Left lung (tissue), 4 donors: ENCODE measurements at regions not wholly inside any gene's neighbourhood (a gene's known extent, or its start where the extent isn't known, plus 50 kb on each side); places are given as distances from the start of the nearest gene placed in this dataset.
"Not testable (repeated sequence)": the region's sequence is repeated elsewhere in the genome, so short reads cannot be mapped to it uniquely, and the experiment has no call there.

Experiments used
- ATAC-seq: fragments of 200-7000 bp; cut with Tn5 transposase; one replicate; pipeline ENCODE4 v1.9.1; 2020; ENCODE audit warnings: moderate library complexity
- DNase-seq, 4 donors: peaks; one replicate each; pipeline ENCODE4 v3.0.0-alpha.2; 2013 to 2020
- H3K27ac ChIP-seq, 2 donors: fragments of 200-600 bp; sonication (generic) in 1 of 2; one replicate each; pipeline versions ENCODE4 v1.5.0 to v1.8.0; 2020 to 2021
- H3K27me3 ChIP-seq, 2 donors: fragments of 200-600 bp; sonication (generic) in 1 of 2; one replicate each; pipeline versions ENCODE4 v1.5.0 to v1.8.0; 2020 to 2021
- H3K36me3 ChIP-seq, 2 donors: fragments of 200-600 bp; sonication (generic) in 1 of 2; one replicate each; pipeline versions ENCODE4 v1.5.0 to v1.8.0; 2020 to 2021
- H3K4me1 ChIP-seq, 2 donors: fragments of 200-600 bp; one replicate each; pipeline ENCODE4 v1.8.0; 2021
- H3K4me3 ChIP-seq, 2 donors: fragments of 200-600 bp; sonication (generic) in 1 of 2; one replicate each; pipeline versions ENCODE4 v1.5.0 to v1.8.0; 2020 to 2021; ENCODE audit warnings: mild to moderate bottlenecking in 1 of 2
- H3K9me3 ChIP-seq, 2 donors: fragments of 200-600 bp; sonication (generic) in 1 of 2; one replicate each; pipeline versions ENCODE4 v1.5.0 to v1.8.0; 2020 to 2021
- intact Hi-C, 2 donors: fragments of 100-400 bp; cut with DNase I; formaldehyde crosslinking; loops; one replicate each; pipeline versions ENCODE4 v1.11.2 to v1.14.2; 2022
- TF ChIP-seq, protein P1 (sequence below), 2 donors: fragments of 200-600 bp; sonication (generic) in 1 of 2; IDR thresholded peaks; one replicate each; pipeline versions ENCODE4 v1.5.0 to v1.8.0; 2021; ENCODE audit warnings: antibody characterized with exemption in 2 of 2
- donor health status: DM: no; HTN: yes; CAD: no.
- donor health status: DM: no; HTN: no; CAD: no.

DNA sequence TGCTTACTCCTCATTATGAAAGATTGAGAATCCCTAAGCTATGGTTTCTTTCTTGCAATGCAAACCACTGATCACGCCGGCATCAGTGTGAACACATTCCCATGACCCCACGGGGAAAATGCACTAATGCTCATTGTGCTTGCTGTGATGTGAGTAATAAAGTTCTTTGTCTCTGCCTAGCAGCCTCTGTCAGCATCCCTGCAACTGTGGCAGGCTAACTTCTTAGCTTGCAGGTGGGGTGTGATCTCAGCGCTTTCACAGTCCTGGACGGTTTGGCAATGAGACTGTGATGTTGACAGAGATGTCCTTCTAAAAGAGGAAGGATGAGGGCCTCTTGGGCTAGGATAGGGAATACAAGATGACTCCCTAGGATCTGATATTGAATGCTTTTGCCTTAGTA, 1218.7 kb downstream of the EFNA5 start:
- Histone ChIP-seq H3K27me3 (no peaks in the 10 kb centered on the region), H3K4me1 (no peaks in the 10 kb centered on the region), H3K36me3 (no peaks in the 10 kb centered on the region), H3K27ac (no peak overlapping the region), H3K4me3 (no peak overlapping the region), H3K9me3 (no peaks in the 10 kb centered on the region)
- ATAC-seq = no peak
- DNase-seq = no peak
- intact Hi-C loops = no loop called here
- TF ChIP-seq, protein P1, sequence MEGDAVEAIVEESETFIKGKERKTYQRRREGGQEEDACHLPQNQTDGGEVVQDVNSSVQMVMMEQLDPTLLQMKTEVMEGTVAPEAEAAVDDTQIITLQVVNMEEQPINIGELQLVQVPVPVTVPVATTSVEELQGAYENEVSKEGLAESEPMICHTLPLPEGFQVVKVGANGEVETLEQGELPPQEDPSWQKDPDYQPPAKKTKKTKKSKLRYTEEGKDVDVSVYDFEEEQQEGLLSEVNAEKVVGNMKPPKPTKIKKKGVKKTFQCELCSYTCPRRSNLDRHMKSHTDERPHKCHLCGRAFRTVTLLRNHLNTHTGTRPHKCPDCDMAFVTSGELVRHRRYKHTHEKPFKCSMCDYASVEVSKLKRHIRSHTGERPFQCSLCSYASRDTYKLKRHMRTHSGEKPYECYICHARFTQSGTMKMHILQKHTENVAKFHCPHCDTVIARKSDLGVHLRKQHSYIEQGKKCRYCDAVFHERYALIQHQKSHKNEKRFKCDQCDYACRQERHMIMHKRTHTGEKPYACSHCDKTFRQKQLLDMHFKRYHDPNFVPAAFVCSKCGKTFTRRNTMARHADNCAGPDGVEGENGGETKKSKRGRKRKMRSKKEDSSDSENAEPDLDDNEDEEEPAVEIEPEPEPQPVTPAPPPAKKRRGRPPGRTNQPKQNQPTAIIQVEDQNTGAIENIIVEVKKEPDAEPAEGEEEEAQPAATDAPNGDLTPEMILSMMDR (IDR thresholded peaks at IDR 0.05) = no peak

DNA sequence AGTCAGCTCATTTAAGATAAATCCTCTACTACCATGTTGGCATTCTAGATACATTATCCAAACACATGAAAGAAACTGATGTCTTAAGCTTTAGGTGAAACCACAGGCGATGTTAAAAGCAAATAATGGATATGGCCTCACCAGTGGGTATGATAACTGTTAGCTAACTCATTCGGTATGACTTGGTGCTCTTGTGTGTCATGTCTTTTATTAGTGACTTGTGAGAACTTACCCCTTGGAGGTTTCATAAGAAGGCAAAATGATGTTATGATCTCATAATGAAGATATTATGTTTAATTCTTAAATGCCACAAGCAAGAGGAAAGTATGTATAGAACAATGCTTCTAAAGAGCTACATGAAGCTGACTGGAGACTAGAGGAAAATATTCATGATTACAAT, 1227.0 kb downstream of the EFNA5 start:
- no peak for DNase-seq
- intact Hi-C loops = no loop called here
- no peak for ATAC-seq
- no peak overlapping the region for H3K4me3 ChIP-seq
- H3K4me1 ChIP-seq = no peaks in the 10 kb centered on the region
- no peaks in the 10 kb centered on the region for H3K9me3 ChIP-seq
- H3K27ac ChIP-seq = no peak overlapping the region
- H3K36me3 ChIP-seq = no peaks in the 10 kb centered on the region
- H3K27me3 ChIP-seq = no peaks in the 10 kb centered on the region
- TF ChIP-seq, protein P1 (IDR thresholded peaks at IDR 0.05) = no peak

DNA sequence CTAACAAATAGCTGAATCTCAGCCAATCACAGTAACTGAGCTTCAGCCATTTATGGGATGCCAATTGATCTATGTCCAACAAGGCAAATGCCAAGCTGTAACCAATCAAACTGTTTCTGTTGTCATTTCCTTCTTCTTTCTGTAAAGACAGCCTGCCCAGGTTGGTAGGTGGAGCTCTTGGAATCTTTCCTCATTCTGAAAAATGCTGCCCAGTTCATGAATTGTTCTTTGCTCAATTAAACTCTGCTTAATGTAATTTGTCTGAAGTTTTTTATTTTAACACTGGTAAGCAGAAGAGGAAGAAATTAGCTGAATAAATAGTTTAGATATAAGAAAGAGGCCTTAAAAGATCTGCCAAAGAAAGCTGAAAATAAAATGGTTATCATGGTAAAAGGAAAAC, 1235.6 kb downstream of the EFNA5 start:
- Histone ChIP-seq H3K36me3 (no peaks in the 10 kb centered on the region), H3K9me3 (peaks cover 0 to 11% of the 10 kb centered on the region in 2 donors), H3K27ac (no peak overlapping the region), H3K27me3 (no peaks in the 10 kb centered on the region), H3K4me1 (no peaks in the 10 kb centered on the region), H3K4me3 (no peak overlapping the region)
- DNase-seq (no peak), ATAC-seq (no peak)
- intact Hi-C loops = no loop called here
- TF ChIP-seq, protein P1 (IDR thresholded peaks at IDR 0.05) = no peak

DNA sequence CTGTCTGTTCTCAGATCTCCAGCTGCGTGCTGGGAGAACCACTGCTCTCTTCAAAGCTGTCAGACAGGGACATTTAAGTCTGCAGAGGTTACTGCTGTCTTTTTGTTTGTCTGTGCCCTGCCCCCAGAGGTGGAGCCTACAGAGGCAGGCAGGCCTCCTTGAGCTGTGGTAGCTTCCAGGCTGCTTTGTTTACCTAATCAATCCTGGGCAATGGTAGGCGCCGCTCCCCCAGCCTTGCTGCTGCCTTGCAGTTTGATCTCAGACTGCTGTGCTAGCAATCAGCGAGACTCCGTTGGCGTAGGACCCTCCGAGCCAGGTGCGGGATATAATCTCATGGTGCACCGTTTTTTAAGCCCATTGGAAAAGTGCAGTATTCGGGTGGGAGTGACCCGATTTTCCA, 1240.0 kb downstream of the EFNA5 start:
- H3K27me3 ChIP-seq, H3K4me1 ChIP-seq, DNase-seq, H3K4me3 ChIP-seq, H3K36me3 ChIP-seq, ATAC-seq, intact Hi-C loops, H3K27ac ChIP-seq: not testable (repeated sequence)
- peaks cover 0 to 14% of the 10 kb centered on the region in 2 donors for H3K9me3 ChIP-seq

DNA sequence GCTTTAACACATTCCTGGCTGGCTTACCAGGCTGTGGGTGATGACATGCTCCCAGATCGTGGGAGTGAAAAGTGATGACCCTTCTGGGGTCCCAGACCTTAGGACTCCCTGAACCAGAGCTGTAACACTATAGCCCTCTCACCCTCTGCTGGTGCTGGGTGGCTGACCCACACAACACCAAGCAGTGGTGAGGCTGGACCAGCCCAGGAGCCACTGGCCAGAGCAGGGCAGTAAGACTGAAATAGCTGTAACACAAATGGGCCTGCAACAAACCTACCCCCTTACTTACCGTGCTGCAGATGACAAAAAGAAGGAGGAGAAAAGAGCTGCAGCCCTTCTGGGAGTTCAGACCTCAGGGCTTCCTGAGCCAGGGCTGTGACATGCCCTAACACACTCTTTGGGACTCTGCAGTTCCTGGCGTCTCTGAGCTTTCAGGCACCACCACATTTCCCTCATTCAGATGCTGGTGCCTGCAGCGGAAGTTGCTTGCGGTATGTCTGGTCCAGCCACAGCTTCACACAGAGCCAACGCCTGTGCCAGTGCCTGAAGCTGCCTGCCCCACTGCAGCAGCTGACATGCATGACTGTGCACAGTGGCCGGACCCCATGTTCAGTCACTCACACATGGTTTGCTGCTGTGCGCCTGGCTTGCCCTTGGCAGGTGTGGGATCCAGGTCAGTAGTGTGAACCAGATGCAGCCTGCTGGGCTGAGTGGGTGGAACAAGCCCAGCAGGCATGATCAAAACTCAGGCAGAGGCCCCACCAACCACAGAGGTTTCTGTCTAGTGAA, 1247.4 kb downstream of the EFNA5 start:
- TF ChIP-seq, protein P1 (IDR thresholded peaks at IDR 0.05) = no peak
- Histone ChIP-seq H3K27me3 (no peaks in the 10 kb centered on the region), H3K4me1 (no peaks in the 10 kb centered on the region), H3K9me3 (peaks cover 0 to 8% of the 10 kb centered on the region in 2 donors), H3K27ac (no peak overlapping the region), H3K4me3 (no peak overlapping the region), H3K36me3 (no peaks in the 10 kb centered on the region)
- ATAC-seq = no peak
- DNase-seq = peak in 1 of 4 donors; percentile 71
- intact Hi-C loops = no loop called here

DNA sequence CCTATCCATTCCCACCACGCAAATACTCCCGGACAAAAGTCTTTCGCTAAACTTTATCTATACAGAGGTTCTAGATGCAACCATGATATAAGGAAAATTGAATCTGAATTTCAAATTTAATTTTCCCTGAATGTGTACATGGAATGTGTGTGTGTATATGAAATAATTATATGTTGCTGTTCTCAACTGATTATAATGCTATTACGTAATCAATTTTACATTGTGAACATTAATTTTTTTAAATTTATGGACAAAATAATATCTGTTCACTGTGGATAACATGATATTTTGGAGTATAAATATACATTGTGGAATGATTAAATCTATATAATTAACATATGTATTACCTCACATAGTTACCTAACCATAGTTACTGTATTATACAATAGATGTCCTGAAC, 1250.6 kb downstream of the EFNA5 start:
- H3K4me3 ChIP-seq = no peak overlapping the region
- intact Hi-C loops = no loop called here
- no peak for DNase-seq
- TF ChIP-seq, protein P1 (IDR thresholded peaks at IDR 0.05) = no peak
- no peak for ATAC-seq
- H3K27me3 ChIP-seq = no peaks in the 10 kb centered on the region
- no peaks in the 10 kb centered on the region for H3K36me3 ChIP-seq
- peaks cover 0 to 8% of the 10 kb centered on the region in 2 donors for H3K9me3 ChIP-seq
- H3K27ac ChIP-seq = no peak overlapping the region
- H3K4me1 ChIP-seq = no peaks in the 10 kb centered on the region
